ENCODE measurements at regions not wholly inside any gene's neighbourhood (a gene's known extent, or its start where the extent isn't known, plus 50 kb on each side); places are given as distances from the start of the nearest gene placed in this dataset.

DNA sequence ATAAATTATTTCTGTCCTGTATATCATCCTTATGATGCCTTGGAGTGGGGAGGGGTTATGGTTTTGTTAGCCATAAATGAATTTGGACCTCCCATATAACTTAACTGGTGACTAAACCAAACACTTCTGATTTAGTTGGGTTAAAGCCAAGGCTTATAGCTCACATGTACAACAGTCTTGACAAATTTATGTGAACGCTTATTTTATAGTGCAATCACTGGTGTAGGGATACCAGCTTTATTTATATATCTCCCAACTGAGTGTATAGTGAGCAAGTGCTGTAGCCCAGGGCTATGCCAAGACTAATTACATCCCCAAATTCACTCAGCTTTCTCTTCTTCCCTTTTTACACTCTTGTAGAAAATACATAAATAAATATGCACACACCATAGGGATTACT is 956.2 kb downstream of the SORCS3 start:
- Histone ChIP-seq H2BK15ac (ENCODE audit: low read depth, low read length) (no peak overlapping the region), H4K5ac (ENCODE audit: low read depth, low read length) (no peak overlapping the region), H3K4ac (ENCODE audit: low read depth, low read length) (no peak overlapping the region), H3K36me3 (ENCODE audit: control insufficient read depth, insufficient read depth, low read length) (no peaks in the 10 kb centered on the region), H2AFZ (replicated peaks; ENCODE audit: low read length, poor library complexity) (no peak overlapping the region), H3K27me3 (ENCODE audit: control insufficient read depth, insufficient read depth, low read length) (no peaks in the 10 kb centered on the region), H3K79me1 (ENCODE audit: low read depth in 1 of 2, low read length in 2 of 2) (no peaks in the 10 kb centered on the region), H3K14ac (replicated peaks; ENCODE audit: low read depth, low read length) (no peak overlapping the region), H2BK20ac (ENCODE audit: low read depth, low read length) (no peak overlapping the region), H3K56ac (ENCODE audit: extremely low read depth, insufficient read depth, low read length) (no peak overlapping the region), H2AK5ac (ENCODE audit: low read depth, low read length) (no peak overlapping the region), H3K27ac (ENCODE audit: insufficient read depth, low read length) (no peak overlapping the region), H2AK9ac (replicated peaks; ENCODE audit: low read depth, low read length, poor library complexity) (no peak overlapping the region), H4K20me1 (ENCODE audit: insufficient read depth, low read length) (no peaks in the 10 kb centered on the region), H3K4me1 (ENCODE audit: control insufficient read depth, insufficient read depth, low read length) (no peaks in the 10 kb centered on the region), H4K91ac (ENCODE audit: insufficient read depth, low read depth, low read length) (no peak overlapping the region), H3K9me3 (ENCODE audit: control insufficient read depth, insufficient read depth, low read length) (no peaks in the 10 kb centered on the region), H3K4me3 (ENCODE audit: insufficient read depth, low read depth, low read length) (no peak overlapping the region), H3K9me1 (ENCODE audit: insufficient read depth, low read length) (no peaks in the 10 kb centered on the region), H3K18ac (ENCODE audit: low read depth, low read length) (no peak overlapping the region), H3K4me2 (ENCODE audit: low read depth, low read length) (no peak overlapping the region), H2BK120ac (ENCODE audit: low read depth, low read length) (no peak overlapping the region), H2BK5ac (ENCODE audit: low read depth, low read length, poor library complexity, severe bottlenecking) (no peak overlapping the region), H3K23ac (ENCODE audit: low read depth, low read length) (no peak overlapping the region), H3K9ac (ENCODE audit: low read depth, low read length) (no peak overlapping the region), H4K8ac (ENCODE audit: low read depth in 2 of 2, low read length in 2 of 2) (no peak overlapping the region)
- DNase-seq: peak; percentile 40
- dilution Hi-C loops (cut with HindIII; ENCODE audit: low sequenced_read_pairs, unreplicated experiment) (no loop called here), in situ Hi-C loops (cut with MboI; ENCODE audit: low sequenced_read_pairs) (no loop called here), intact Hi-C loops (cut with micrococcal nuclease) (no loop called here)
- BruUV-seq (replicated peaks): no TSS peak
- CTCF ChIA-PET: interaction anchor here (0.6 kb wide), 1 partner anchor 12 kb away, joined by 3 read pairs; no protein-coding TSS in a partner anchor
- POLR2A ChIA-PET (ENCODE audit: unreplicated experiment): no interaction called here
- ATAC-seq (ENCODE audit: low read depth): peak; percentile 32; the same call in 1 of the 2 replicates
- no peak for TF ChIP-seq FOS (IDR thresholded peaks at IDR 0.05; ENCODE audit: low read depth, low read length)
- no peak for TF ChIP-seq NFE2L2 (IDR thresholded peaks at IDR 0.05; ENCODE audit: low read depth, low read length)
- TF ChIP-seq, protein P1, sequence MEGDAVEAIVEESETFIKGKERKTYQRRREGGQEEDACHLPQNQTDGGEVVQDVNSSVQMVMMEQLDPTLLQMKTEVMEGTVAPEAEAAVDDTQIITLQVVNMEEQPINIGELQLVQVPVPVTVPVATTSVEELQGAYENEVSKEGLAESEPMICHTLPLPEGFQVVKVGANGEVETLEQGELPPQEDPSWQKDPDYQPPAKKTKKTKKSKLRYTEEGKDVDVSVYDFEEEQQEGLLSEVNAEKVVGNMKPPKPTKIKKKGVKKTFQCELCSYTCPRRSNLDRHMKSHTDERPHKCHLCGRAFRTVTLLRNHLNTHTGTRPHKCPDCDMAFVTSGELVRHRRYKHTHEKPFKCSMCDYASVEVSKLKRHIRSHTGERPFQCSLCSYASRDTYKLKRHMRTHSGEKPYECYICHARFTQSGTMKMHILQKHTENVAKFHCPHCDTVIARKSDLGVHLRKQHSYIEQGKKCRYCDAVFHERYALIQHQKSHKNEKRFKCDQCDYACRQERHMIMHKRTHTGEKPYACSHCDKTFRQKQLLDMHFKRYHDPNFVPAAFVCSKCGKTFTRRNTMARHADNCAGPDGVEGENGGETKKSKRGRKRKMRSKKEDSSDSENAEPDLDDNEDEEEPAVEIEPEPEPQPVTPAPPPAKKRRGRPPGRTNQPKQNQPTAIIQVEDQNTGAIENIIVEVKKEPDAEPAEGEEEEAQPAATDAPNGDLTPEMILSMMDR (conservative IDR thresholded peaks at IDR 0.05; ENCODE audit: low read depth, low read length): no peak
- no peak for TF ChIP-seq MAZ (IDR thresholded peaks at IDR 0.05; ENCODE audit: borderline replicate concordance, low read depth, low read length)
- TF ChIP-seq RAD21 (IDR thresholded peaks at IDR 0.05; ENCODE audit: low read length): no peak
- no peak for TF ChIP-seq CEBPB (IDR thresholded peaks at IDR 0.05; ENCODE audit: low read depth, low read length)
- no peak for TF ChIP-seq RFX5 (IDR thresholded peaks at IDR 0.05; ENCODE audit: low read depth, low read length)
- TF ChIP-seq, protein P2, sequence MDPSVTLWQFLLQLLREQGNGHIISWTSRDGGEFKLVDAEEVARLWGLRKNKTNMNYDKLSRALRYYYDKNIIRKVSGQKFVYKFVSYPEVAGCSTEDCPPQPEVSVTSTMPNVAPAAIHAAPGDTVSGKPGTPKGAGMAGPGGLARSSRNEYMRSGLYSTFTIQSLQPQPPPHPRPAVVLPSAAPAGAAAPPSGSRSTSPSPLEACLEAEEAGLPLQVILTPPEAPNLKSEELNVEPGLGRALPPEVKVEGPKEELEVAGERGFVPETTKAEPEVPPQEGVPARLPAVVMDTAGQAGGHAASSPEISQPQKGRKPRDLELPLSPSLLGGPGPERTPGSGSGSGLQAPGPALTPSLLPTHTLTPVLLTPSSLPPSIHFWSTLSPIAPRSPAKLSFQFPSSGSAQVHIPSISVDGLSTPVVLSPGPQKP (IDR thresholded peaks at IDR 0.05; ENCODE audit: borderline replicate concordance, low read depth, low read length): no peak
- TF ChIP-seq CHD1 (IDR thresholded peaks at IDR 0.05; ENCODE audit: low read depth, low read length): no peak
- no peak for TF ChIP-seq RCOR1 (IDR thresholded peaks at IDR 0.05; ENCODE audit: insufficient replicate concordance, low read length)
- no CpG with 5 or more reads among the region's 1 CpG for WGBS, 2 experiments (ENCODE audit: extremely low coverage in 2 of 2, insufficient read length in 1 of 2)
